Medulla oblongata (tissue), 1 donor: ENCODE measurements at regions not wholly inside any gene's neighbourhood (a gene's known extent, or its start where the extent isn't known, plus 50 kb on each side); places are given as distances from the start of the nearest gene placed in this dataset.
"Not testable (repeated sequence)": the region's sequence is repeated elsewhere in the genome, so short reads cannot be mapped to it uniquely, and the experiment has no call there.

ENCODE experiments used
- DNase-seq: peaks from one replicate; pipeline ENCODE4 v3.0.0-alpha.2; 2015; ENCODE audit errors: extremely low spot score

DNA sequence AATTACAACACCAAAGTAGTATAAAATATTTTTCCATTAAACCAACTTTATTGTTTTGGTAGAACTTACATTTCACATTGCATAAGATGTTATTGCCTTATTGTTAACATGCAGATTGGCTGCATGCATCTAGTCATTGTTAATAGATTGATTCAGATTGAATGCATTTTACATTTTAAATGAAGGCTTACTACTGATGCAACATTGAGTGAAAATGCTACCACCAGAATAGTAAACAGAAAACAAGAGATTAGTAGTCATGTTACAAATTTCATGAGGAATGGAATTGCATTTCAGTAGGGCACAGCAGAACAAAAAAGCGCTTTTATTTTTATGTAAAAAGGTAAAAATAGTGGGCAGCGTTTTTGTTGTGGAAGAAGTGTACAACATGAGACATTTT is 298.3 kb downstream of the ARL4A start:
- no peak for DNase-seq

GRCh38 chr7:12987238-12987637 is 299.8 kb downstream of the ARL4A start:
- no peak for DNase-seq

DNA sequence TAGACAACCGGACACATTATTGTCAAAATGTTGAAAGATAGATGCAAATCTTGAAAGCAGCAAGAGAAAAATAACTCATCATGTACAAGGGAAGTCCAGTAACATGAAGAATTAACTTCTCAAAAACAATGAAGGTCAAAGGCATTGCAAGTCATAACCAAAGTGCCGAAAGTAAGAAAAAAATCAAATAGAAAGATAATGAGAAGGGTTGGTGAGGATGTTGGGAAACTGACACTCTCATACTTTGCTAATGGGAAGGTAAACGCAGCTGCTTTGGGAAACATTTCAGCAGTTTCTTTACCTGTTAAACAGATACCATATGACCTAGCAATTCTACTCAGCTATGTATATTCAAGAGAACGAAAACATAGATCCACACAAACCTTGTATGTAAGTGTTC is 303.0 kb downstream of the ARL4A start:
- DNase-seq = no peak

DNA sequence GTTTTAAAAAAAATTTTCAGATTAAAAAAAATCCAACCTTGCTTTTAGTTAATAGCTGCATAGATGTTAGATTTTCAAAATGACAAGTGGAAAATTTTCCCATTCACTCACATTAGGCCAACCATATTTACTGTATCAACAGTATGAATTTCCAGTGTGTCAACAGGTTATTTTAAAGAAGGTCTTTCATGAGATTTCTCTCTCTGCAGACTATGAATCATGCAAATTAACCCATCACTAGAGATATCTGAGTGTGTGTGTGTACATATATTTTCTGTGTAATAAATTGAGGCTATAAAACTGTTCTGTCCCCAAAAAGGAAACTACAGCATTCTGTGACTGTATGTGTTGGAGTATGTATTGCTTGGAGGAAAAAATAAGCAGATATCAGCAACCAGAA is 305.6 kb downstream of the ARL4A start:
- no peak for DNase-seq

GRCh38 chr7:12995912-12996469 is 308.6 kb downstream of the ARL4A start:
- no peak for DNase-seq

- no peak for DNase-seq
Observed at GRCh38 chr7:13007331-13007730, 319.9 kb downstream of the ARL4A start.

DNA sequence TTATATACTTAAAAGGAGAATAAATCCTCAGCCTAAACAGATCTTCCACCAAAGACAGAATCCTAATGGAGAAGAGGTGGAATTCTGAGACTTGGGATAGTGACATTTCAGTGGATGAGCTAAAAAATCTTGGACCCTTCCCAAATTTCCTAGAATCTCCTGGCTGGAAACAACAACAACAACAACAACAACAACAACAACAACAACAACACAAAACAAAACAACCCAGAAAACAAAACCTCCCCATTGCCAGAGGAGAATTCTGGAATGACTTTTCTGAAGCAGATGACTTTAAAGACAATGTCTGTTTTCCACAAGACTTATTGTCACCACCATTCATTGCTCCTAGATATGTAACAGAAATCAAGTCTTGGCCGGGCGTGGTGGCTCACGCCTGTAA is 322.1 kb downstream of the ARL4A start:
- DNase-seq = no peak

- no peak for DNase-seq
Observed at GRCh38 chr7:13014011-13014410, 326.6 kb downstream of the ARL4A start.

GRCh38 chr7:13016036-13016581 is 328.7 kb downstream of the ARL4A start:
- no peak for DNase-seq

DNA sequence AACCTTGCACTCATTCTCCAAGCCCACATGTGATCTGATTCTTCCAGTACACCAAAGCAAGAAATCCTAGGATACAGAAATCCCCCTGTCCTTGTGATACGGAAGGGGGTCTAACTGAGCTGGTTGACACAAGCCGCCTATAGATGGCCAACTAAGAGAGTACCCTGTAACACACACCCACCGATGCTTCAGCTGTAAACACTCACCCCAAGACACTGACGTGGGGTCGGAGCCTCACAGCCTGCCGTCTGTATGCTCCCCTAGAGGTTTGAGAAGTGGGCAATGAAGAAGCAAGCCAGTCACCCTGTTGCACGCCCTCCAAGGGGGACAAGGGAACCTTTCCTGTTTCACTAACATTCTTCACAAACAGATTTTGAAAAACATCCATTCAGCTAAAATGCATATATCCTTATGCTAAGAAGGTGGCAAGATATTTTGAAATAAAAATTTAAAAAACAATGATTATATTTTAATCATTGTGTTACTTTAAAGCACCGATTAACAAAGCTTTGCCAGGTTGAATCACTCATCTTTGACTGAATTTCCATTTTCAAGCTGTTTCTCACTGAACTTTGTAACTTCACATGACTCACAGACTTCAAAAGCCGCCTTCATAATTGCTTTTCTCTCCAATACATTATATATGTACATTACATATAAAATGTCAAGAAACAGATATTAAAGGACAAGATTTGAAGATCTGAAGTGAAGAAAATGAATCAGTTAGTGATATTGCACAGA is 329.3 kb downstream of the ARL4A start:
- DNase-seq = no peak

DNA sequence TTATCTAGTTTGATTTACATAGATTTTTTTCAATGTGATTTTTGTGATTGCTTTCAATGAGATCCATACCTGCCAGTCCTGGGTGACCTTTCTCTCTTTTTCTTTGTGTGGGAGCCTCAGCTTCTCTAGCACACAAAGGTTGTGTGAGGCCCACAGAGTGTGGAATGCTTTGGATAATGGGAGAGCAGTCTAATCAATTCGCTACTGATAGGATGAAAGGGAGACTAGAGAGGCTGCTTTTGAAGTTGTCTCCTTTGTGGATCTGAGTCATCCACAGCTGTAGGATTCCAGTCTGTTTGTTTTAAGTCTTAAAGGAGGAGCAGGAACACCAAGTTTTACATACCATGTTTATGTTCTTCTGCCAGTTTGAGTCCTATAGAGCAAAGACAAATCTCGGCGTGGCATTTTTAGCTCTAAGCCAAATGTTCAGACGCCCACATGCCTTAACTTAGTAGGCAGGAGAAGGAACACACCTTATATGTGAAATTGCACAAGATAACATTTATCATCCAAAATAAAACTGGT is 330.0 kb downstream of the ARL4A start:
- no peak for DNase-seq

GRCh38 chr7:13017881-13018280 is 330.4 kb downstream of the ARL4A start:
- DNase-seq = no peak

- no peak for DNase-seq
Observed at GRCh38 chr7:13021566-13022300, 334.3 kb downstream of the ARL4A start.

GRCh38 chr7:13024121-13024674 is 336.8 kb downstream of the ARL4A start:
- DNase-seq = no peak

GRCh38 chr7:13025043-13025442 is 337.6 kb downstream of the ARL4A start:
- DNase-seq = not testable (repeated sequence)

- no peak for DNase-seq
Observed at GRCh38 chr7:13027321-13027720, 339.9 kb downstream of the ARL4A start.

GRCh38 chr7:13028036-13028824 is 340.8 kb downstream of the ARL4A start:
- DNase-seq = no peak

DNA sequence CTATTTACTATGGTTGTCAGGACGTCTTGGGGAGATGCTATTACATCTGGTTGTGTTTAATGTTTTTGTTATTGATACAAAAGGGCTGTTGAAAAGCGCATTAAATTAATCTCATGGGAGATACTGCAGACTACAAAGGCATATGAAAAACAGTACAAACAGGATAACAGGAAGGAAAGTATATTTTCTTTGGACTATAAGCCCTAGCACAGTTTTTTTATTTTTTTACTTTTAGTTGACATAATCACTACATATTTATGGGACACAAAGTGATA is 341.3 kb downstream of the ARL4A start:
- DNase-seq = no peak

DNA sequence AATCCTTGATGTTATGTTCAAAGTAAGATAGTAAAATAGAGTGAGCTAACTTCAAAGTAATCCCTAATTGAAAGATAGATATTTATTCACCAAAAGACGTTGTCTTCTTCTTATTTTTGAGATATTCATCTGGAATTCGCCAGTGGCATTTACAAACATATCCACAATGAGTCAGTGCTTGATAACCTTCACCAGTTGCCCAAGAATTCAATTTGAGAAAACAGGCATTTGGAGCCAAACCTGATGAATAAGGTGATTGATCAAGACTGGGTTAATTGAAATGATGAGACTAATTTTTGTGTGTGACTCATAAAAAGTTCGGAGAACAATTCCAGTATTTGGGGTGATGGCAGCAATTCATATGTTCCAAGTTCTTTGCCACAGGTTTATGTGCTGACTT is 344.0 kb downstream of the ARL4A start:
- DNase-seq = no peak

- no peak for DNase-seq
Observed at GRCh38 chr7:13032084-13032483, 344.7 kb downstream of the ARL4A start.

DNA sequence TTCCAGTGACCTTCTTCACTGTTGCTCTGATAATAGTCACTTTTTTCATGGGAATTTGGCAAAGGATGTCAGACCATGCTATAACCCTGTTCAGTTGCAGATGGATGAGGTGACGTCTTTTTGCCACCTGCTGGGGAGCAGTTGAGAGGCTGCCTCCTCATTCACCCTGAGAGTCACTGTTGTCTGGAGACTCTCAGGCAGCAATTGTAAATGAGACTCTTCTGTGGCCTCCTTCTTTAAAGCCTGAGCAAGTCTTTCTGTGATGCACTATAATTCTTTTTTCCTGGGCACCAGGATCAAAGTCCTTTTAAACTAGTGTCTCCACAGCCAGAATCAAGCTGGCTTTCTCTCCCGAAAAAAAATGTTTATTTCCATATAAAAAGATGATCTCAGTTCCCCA is 345.1 kb downstream of the ARL4A start:
- peak; percentile 9 for DNase-seq

DNA sequence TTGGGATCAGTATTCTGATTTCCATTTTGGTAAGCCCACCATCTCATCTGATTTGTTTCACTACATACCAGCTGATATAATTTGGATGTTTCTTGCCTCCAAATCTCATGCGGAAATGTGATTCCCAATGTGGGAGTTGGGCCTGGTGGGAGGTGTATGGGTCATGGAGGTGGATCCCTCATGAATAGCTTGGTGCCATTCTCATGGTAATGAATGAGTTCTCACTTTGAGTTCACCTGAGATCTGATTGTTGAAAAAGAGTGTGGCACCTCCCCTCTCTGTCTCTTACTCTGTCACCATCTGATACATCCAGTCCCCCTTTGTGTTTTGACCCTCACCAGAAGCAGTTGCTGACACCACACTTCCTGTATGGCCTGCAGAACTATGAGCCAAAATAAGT is 347.3 kb downstream of the ARL4A start:
- no peak for DNase-seq
